ENCODE measurements at regions not wholly inside any gene's neighbourhood (a gene's known extent, or its start where the extent isn't known, plus 50 kb on each side); places are given as distances from the start of the nearest gene placed in this dataset.

DNA sequence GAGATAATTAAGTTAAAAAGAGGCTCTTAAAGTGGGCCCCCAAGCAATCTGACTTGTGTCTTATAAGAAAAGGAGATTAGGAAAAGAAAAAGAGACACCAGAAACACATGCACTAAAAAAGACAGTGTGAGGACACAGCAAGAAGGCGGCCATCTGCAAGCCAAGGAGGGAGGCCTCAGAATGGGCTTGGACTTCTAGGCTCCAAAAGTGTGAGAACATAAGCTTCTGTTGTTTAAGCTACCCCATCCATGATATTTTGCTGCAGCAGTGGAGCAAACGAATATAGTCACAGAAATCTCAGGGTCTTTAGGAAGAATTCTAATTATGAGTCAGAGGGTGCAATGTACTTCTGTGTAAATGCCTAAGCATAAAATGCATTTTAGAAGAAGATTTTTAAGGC is 399.3 kb upstream of the MMADHC start:
- no peak for DNase-seq

DNA sequence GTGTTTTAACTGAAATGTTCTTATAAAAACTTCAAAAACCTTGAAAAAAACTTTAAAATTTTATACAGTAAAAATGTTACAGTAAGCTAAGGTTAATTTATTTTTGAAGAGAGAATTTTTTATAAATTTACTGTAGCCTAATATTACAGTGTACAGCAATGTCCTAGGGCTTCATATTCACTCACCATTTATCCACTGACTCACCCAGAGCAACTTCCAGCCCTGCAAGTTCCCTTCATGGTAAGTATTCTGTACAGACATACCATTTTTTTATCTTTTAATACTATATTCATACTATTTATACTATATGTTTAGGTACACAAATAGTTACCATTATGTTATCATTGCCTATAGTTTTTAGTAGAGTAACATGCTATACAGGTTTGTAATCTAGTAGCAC is 396.7 kb upstream of the MMADHC start:
- no peak for DNase-seq

DNA sequence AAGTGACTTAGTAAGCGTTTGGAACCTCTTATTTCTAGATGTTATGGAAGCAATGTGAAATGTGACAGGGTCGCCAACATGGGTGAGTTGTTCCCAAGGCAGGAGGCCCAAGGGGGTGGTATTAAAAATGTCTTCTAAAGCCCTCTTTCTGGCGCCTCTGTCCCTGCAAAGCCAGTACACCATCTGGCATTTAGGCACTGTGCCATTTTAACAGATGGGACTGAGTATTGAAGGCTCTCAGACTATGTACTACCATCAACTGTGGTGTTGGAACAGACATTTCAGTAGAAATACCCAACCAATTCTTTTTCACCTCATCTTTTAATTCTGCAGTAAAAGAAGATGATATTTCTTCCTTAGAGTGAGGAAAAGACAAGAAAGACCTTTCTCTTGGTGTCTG is 384.5 kb upstream of the MMADHC start:
- DNase-seq, result no peak

DNA sequence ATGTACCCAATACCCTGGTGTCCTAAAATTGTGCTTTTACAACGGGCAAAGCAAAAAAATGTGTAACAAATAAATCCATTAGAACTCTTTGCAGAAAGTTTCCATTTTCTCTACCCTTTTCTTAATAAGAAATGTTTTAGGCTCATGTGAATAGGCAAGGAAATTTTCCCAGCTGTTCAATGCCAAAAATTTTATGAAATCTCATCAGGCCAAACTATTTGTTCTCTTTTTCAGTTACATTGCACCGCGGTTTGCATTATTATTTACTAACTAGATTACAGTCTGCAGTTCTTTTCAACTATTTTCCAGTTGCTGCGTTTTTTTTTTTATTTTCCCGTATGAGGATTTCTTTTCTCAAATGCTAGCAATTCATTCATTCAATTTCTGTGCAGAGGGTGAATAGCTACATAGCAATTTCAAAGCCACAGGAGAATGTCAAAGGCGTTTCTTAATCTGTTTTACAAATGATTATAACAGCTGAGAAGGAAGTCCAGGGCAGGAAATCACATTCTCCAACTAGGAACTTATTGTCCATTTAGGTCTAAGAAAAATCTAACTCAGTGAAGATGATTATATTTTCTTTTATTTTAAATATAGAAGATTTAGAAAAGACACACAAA is 367.5 kb upstream of the MMADHC start:
- DNase-seq, result no peak

DNA sequence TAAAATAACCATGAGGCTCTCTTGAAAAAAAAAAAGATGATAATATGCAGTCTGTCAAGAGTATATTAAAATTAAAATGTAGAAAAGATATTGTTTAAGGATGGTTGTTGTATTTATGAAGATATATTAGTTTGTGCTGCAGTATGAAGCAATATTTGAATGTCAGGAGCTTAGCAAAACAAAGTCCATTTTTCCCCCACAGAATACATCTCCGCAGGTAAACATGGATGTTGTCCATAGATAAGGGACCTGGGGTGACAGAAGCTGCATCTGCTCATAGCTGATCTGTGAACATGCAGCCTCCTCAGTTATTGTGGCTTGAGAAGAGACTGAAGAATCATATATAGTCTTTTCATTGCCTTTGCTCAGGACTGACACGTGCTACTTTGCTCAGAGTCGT is 366.1 kb upstream of the MMADHC start:
- no peak for DNase-seq

DNA sequence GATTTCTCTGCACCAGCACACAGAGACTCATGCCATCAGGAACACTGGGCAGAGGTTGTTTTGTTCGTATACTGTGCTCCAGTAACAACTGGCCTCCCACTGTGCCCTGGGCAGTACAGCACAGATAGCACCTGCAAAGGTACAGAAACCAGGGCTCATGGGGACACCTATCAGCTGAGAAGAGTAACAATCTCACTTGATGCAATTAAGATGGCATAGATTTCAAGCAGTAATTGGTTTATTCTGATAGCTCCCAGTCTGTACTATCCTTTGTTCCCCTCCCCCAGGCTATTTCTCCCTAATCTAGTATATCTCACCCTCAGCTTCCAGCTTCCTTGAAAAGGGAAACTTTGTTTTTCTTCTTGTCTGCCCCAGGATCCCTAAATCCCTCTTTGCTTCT is 343.9 kb upstream of the MMADHC start:
- no peak for DNase-seq

DNA sequence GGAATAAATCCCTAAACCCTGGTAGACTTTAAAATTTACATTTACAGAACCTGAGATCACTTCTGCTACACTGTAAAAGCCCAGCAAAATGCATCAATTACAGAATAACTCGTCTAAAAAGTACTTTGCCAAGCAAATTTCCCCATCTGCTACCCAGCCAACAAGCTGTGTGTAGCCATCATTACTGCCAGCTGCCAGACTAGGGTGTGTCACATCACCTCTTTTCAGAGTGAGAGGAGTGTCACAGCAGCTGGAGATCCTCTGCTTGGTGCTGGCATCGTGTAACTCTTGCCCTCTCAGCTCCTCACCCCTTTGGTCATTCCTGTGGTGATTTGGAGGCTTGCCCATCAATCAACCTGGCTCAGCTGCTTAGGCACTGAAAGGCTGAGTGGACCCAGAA is 340.4 kb upstream of the MMADHC start:
- no peak for DNase-seq

DNA sequence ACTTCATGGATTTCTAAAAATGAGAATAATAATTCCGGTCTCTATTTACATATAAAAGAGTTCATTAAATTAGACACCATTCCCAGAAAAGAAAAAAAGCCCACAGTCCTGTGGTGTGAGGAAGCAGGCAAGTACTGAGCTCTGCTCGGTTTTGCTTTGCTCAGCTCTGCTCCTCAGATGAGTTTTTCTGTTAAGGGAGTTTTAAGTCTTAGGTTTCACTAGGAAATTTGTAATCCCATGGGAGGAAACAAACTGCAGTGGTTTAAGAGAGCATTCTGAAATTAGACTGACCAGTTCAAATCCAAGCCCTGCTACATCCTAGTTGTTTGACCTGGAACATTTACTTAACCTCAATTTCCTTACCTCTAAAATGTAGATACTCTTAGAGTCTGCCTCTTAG is 338.6 kb upstream of the MMADHC start:
- no peak for DNase-seq

DNA sequence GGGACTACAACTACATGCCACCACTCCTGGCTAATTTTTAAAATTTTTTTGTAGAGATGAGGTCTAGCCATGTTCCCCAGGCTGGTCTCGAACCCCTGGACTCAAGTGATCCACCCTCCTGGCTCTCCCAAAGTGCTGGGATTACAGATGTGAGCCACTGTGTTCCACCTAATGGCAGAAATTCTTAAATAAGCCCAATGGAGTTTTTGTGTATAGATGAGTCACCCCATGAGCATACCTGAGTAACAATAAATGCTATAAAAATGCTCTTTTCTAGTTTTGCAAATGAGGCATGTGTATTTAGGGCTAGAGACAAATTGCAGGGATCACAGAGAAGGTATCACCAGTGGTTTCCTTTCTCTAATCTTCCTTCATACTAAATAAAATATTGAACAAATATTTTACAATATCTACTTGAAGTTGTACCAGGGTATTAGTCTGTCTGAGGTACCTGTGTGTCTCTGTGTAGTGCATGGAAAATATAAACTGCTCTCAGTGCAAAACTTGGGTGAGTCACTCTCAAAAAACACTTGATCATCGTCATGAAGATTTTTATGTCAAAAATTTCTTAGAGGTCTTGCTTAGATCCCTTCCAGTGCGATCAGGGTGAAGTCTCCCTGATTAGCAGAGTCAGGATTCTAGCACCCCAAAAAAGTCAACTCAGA is 337.1 kb upstream of the MMADHC start:
- no peak for DNase-seq

DNA sequence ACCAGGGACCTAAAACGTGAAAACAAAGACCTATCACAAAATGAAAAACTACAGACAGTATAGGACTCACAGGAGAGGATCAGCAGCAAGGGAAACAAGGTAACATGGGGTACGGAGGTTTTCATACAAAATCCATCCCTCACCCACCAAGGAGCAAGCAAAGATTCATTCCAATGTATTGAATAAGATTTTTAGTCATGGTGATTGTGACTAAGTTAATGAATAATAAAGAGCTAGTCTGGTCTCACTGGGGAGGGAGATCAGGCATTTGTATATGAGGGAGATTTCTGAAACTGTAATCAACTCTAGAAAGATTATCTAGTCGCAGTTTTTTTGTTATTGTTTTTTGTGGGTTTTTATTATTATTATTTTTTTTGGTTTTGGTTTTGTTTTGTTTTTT is 336.5 kb upstream of the MMADHC start:
- DNase-seq, result no peak

DNA sequence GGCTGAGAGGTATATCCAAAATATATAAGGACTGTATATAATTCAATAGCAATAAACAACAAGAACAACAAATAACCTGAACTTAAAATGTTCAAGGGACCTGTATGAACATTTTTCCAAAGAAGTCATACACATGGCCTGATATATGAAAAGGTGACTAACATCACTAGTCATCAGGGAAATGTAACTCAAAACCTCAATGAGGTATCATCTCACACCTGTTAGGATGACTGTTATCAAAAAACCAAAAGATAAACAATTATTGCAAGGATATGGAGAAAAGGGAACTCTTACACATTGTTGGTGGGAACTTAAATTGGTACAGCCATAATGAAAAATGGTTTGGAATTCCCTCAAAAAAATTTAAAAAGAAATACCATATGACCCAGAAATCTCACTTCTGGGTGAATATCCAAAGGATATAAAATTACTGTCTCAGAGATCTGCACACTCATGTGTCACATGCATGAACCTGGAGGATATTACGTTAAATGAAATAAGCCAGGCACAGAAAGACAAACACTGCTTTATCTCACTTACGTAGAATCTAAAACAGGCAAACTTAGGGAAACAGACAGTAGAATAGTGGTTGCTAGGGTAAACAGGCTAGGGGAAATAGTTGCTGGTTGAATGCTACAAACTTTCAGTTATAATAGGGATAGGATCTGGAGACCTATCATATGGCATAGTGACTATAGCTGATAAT is 334.5 kb upstream of the MMADHC start:
- DNase-seq, result no peak

DNA sequence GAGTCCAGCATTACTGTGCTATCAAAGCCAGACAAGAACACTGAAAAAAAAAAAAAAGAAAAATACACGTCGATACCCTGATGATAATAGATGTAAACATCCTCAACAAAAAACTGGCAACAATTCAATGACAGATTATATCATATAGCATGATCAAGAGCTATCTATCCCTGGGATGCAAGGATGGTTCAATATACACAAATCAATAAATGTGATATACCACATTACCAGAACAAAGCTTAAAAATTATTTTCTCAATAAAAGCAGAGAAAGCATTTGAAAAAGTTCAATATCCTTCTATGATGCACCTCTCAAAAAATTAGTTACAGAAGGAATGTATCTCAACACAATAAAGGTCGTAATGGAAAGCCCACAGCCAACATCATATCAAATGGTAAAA is 332.8 kb upstream of the MMADHC start:
- no peak for DNase-seq

DNA sequence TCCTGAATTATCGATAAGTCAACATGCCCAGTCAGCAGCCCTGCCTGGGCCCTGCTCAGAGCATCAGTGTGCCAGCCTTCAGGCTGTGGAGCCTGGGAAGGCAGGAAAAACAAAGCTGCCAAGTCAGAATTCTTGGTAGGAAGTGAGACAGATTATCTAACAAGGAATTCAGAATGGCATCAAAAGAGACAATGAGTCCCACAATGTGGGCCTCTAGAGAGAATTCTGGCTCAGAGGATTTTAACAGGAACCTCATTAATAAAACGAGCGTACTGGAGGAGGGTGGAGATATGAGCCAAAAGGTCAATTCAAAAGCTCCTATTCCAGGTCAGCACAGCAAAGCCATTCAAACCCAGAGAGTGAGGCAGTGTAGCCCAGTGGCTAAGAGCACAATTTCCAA is 327.6 kb upstream of the MMADHC start:
- DNase-seq, result no peak

DNA sequence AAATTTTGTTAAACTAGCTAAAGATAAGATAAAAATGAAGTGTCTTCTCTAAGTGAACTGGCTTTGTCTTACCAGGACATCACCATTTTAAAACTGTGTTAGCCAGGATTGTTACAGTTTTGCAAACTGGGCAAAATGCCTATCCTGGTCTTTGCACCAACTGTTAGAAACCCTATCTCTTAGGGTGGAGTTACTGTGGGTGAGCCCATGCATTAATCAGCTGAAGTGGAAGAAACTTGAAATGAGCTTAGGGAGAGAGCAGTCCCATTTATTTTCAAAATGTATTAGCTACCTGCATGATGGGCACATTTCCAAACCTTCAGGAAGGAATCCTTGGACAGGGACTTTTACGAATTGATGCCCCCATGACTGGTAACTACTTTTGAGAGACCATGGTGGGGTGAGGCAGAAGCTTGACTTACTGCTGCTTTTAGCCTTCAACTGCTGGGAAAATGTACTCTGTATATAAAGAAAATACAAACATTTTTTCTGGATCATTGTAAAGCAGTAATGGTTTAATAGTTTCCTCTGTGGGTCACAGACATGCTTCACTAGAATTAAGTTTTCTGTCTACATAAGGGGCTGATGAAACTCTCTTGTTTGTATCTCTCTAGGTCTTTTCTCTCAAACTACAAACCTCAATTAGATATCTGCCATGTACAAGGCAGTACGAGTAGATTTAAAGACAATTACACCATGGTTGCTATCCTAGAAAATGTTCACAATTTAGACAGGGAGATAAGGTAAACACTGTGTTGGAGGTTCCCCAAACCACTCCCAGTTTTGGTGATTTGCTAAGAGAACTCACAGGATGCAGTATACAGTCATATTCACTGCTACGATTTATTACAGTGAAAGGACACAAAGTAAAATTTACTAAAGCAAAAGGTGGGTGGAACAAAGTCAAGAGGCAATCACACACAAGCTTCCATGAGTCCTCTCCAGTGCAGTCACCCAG is 321.4 kb upstream of the MMADHC start:
- no peak for DNase-seq

DNA sequence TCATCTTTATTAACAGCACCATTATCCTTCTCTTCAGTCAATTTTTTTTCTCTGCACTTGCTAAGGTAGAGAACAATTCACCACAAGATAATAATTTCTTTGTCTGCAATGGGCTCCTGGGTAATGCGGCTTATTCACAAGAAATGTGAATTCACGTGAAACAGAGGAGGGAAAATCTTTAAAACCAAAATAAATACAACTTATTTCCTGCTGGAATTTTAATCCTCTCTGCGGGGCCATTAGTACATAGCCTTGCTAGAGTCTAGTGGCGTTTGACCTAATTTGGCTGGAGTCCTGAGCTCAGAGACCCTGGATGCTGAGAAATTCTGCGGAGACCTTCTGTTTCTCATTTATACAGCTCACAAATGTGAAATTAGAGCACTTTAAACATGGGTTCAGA is 319.3 kb upstream of the MMADHC start:
- no peak for DNase-seq

DNA sequence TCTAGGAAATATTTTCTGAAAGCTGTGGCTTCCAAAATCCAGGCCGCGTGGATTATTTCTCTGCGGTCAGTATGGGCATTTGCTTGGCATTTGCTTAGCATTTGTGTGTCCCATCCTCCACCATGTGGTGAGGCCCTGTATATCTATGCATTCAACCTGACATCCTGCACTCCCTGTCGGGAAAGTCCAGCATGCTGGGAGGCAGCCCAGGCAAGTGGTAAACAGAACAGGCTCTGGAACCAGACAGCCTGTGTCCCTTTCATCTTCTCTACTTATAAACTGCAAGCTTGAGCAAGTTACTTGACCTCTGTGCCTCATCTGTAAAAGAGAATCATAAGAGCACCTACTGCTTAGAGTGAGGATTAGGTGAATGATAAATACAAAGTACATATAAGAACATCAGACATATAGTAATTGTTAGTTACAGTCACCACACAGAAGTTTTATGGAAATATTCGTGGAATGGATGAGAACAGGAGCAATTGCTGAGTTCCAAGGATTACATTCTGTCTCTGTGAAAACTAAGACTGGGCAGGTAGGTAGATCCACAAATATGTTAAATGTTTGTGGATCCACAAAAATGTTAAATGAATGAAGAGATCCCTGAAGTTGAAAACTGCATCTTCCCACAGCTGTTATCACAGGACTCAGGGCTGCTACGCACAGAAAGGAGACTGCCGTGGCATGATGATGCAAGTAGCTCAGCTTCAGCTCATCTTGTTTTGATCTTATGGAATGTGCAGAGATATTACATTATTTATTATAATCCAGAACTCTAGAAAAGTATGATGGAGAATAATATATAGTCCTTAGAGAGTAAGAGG is 317.0 kb upstream of the MMADHC start:
- DNase-seq, result no peak

DNA sequence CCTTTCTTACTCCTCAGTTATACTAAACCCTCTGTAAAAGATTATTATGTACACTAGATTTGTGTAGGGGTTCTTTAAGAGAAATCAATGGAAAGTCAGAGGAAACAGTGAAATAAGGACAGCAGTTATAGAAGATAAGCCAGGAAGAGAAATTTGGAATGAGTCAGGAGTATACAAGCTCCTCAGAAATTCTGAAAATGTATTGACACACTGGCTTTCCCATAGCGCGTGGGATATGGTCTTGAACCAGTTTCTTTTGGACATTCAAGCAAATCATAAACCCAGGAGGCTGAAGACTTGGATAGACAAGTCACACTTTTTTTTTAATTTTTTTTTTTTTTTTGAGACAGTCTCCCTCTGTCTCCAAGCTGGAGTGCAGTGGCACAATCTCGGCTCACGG is 316.1 kb upstream of the MMADHC start:
- no peak for DNase-seq

DNA sequence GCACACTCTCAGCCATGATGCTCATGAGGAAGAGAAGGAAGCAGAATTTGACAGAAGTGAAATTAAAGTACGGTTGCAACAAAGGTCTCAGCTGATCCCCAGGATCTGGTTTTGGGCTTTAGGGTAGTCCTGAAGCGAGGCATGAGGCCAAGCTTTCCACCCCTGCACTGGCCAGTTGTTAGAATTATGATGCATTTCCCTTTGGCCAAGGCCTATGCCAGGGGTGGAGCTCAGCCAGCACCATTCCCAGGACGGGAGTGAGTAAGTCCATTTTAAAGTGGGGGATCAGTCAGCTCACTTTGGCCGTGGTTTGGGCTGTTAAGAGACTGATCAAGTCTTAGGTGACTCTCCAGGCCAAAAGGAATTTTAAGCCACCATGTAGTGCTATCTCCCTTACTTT is 314.5 kb upstream of the MMADHC start:
- no peak for DNase-seq

DNA sequence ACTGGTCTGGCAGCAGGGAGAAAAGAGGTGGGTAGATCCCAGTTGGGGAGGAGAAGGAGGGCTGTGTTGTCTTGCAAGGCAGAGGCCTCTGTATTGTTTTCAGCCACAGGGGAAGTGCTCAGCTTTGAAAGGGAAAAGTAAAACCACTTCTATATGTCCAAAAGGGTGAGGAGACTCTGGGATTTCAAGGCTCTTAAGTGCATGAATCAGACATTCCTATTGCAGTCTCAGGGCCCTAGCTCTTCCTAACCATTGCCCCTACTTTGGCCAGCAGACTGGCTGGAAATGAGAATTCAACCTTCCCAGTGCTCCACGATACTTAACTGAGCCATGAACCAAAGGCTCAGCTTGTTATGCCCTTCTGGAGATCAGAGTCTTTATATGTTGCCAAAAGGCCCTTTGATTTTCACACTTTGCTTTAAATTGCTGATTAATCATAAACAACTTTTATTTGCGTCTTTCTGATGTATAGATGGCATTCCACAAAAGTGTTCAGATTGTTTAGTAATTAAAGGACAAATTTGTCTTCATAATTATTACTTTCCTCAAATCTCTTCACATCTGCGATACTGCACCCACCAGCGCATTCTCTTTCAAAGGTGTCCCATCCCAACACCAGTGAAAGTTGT is 313.8 kb upstream of the MMADHC start:
- DNase-seq, result no peak

DNA sequence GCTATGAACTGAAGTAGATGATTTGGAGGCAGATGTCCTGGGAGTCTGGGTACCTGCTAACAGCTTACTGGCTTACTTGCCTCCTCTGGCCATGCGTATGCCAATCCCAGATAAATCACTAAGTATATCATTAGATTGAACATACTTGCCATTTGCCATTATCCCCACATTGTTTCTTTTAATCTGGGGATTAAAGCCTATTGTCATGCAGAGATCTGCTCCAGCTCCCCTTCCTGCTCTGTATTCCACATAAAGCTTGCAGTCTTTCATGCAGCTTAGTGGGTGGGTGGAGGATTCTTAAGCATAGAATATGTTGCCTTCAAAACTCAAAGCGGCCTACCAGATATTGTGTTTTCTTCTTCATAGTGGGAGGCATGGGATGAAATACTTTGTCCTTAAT is 311.8 kb upstream of the MMADHC start:
- DNase-seq, result no peak

DNA sequence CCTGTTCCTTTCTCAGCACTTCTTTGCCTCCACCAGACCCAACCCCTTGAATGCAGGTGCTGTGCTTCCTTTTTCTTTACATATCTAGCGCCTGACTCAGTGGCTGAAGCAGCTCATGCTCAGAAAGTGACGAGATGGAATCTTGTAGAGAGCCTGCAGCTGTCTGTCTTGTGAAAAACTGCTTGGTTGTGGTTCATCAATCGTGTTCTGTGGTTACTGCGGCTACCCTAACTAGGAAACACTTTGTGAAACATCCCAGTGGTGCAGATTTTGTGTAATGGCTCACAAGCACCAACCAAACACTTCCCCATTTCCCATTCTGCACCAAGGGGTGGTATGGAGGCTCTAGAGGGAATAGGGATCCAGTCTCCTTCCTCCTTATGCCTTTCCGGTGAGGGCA is 307.2 kb upstream of the MMADHC start:
- DNase-seq, result no peak

DNA sequence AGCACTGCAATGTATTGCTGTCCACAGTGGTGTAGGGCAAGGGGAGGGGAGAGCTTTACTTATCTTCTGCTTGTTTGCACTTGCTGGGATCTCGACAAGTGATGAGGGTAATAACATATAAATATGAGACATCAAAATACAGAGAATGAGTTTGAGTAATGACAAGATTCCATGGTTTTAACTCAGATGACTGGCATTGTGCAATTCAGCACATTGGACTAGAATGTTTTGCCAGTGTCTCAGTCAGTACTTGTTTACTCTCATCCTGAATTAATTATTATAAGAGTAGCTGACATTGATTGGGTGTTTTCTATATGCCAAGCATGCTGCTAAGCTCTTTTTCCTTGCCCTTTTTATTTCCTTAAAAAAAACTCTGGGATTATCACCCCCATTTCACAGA is 306.7 kb upstream of the MMADHC start:
- no peak for DNase-seq

All from GOT3 (cell line).